OCI-LY3 (cell line): ENCODE measurements at regions not wholly inside any gene's neighbourhood (a gene's known extent, or its start where the extent isn't known, plus 50 kb on each side); places are given as distances from the start of the nearest gene placed in this dataset.

Experiments
- CTCF ChIP-seq: fragments of 200-600, 300-600 bp; sonication (generic); IDR thresholded peaks from 2 replicates; pipeline ENCODE4 v1.5.1; 2014; ENCODE audit warnings: antibody characterized with exemption, low read length, low read depth
- EZH2phosphoT487 ChIP-seq: fragments of 200-600 bp; shearing (Covaris generic); IDR thresholded peaks from 2 replicates; pipeline ENCODE4 v1.6.1; 2018; ENCODE audit warnings: antibody characterized with exemption, mixed run types, low read depth

GRCh38 chr4:124177647-124178425, 534.7 kb downstream of the ANKRD50 start:
- TF ChIP-seq CTCF (no peak), EZH2phosphoT487 (no peak)
